Stimulated activated CD8-positive, alpha-beta memory T cell treated with anti-CD3 and anti-CD28 coated beads, Interleukin-4, amount 100 ng/mL, for 24 hours (primary cell): ENCODE measurements at regions not wholly inside any gene's neighbourhood (a gene's known extent, or its start where the extent isn't known, plus 50 kb on each side); places are given as distances from the start of the nearest gene placed in this dataset.
"Not testable (repeated sequence)": the region's sequence is repeated elsewhere in the genome, so short reads cannot be mapped to it uniquely, and the experiment has no call there.

Source experiments
- DNase-seq: peaks from one replicate; pipeline ENCODE4 v3.0.0-alpha.2; 2020; ENCODE audit warnings: low read depth

GRCh38 chr2:173467751-173468150, 113.1 kb downstream of the CDCA7 start:
- DNase-seq, result no peak

DNA sequence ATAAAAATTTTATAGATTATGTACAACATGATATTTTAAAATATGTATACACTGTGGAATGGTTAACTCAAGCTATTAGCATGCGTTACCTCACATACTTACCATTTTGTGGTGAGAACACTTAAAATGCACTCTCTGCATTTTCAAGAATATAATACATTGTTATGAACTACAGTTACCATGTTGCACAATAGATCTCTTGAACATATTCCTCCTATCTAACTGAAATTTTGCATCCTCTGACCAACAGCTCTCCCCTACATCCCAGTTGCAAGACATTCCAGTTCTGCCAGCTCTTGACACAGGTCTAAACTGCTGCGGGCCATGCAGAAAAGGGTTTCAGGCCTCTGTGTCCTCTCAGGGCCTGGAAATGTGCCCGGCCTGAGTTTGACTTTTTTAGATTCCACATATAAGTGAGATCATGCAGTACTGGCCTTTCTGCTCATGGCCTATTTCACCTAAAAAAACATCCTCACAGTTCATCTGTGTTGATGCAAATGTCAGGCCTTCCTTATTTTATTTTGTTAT, 113.7 kb downstream of the CDCA7 start:
- no peak for DNase-seq

DNA sequence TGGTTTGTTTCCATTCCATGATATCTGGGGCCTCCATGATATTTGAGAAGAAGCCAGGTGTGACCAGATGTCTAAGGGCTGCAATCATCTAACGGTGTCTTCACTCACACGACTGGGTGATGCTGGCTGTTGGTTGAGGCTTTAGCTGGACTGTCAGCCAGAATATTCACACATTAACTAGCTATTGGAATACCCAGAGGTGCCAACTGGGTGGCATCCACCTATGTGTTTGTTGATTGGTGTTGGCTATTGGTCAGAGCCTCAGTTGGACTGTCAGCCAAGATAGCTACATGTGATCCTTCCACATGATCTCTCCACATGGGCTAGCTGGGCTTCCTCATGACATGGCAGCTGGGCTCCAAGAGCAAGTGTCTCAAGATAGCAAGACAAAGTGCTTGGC, 117.4 kb downstream of the CDCA7 start:
- DNase-seq, result no peak

- DNase-seq, result no peak
Observed at GRCh38 chr2:173483137-173483536, 128.5 kb downstream of the CDCA7 start.

DNA sequence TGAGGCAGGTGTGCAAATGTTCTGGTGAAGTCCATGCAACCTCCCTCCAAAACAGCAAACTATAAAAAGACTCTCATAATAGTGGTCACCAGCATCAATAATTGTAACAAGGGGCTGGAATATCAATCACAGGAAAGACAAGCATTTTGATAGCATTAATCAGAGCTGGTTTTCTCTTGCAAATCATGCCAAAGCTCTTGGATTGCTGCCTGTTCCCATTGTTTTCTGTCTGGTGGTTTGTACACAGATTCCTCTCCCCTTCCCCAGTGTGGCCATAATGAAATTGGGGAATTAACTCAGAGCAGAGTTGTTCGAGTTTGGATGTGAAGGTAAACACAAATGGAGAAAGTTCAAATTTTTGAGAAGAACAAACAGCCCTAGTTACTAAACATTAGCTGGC, 134.2 kb downstream of the CDCA7 start:
- DNase-seq, result no peak

DNA sequence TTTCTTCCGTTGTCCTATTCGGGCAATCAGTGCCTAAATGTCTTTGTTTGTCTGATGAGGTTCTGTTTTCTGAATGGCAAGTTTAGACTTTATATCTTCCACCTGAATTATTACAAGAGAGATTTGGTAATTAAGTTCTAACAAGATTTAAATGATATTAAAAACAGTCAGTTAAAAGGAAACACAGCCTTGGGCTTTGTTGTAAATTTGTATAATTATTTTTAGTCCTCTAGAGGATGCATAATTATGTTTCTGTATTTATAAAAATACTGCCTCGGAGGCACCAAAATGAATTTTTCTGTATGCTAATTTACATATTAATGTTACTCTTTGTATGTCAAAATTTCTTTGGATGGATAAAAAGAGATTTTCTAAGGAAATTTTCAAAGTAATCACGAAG, 136.7 kb downstream of the CDCA7 start:
- DNase-seq, result no peak

DNA sequence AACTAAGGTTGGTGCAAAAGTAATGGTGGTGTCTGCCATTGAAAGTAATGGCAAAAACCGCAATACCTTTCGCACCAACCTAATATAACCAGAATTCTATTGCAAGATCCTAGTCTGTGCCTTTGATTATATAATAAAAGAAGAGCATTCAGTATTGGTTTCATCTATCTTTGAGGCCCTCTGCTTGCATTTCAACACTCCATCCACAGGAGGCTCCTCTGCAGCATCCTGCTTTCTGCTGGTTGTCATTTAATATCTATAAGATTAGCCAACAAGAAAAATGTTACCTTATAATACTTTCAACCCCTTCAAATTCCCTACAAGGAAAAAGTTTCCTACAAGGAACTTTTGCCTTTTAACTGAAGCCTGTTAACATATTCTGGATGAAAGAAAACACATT, 139.2 kb downstream of the CDCA7 start:
- no peak for DNase-seq

DNA sequence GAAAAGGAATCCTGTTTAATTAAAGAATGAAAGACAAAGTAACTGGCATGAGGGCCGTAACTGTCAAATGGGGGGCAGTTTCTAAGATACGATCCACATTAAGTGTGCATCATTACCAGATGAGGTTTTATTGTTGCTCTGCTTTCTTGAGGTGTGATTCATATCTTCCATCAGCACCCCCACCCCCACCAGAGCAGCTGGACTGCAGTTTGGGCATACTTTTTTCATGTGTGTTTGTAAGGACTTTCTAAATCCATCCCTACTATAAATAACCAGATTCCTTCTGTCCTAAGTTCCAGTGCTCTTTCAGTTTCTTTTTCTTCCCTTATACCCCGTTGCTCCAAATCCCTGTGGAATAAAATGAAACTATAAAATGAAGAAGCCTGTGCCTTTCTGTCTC, 142.1 kb downstream of the CDCA7 start:
- no peak for DNase-seq

GRCh38 chr2:173500953-173501352, 146.3 kb downstream of the CDCA7 start:
- DNase-seq, result no peak

DNA sequence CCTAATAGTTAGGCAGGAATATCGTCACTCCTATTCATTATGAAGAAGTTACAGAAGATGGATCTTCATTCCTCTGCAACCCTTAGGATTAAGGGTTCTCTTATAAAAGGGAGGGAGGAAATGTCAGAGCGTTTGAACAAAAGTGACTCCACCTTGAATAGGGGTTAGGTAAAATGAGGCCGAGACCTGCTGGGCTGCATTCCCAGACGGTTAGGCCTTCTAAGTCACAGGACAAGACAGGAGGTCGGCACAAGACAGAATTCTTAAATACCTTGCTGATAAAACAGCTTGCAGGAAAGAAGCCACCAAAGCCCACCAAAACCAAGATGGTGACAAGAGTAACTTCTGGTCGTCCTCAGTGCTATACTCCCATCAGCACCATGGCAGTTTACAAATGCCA, 147.6 kb downstream of the CDCA7 start:
- DNase-seq, result no peak

- no peak for DNase-seq
Observed at GRCh38 chr2:173511357-173511756, 156.7 kb downstream of the CDCA7 start.

GRCh38 chr2:173511942-173512341, 157.3 kb downstream of the CDCA7 start:
- no peak for DNase-seq

DNA sequence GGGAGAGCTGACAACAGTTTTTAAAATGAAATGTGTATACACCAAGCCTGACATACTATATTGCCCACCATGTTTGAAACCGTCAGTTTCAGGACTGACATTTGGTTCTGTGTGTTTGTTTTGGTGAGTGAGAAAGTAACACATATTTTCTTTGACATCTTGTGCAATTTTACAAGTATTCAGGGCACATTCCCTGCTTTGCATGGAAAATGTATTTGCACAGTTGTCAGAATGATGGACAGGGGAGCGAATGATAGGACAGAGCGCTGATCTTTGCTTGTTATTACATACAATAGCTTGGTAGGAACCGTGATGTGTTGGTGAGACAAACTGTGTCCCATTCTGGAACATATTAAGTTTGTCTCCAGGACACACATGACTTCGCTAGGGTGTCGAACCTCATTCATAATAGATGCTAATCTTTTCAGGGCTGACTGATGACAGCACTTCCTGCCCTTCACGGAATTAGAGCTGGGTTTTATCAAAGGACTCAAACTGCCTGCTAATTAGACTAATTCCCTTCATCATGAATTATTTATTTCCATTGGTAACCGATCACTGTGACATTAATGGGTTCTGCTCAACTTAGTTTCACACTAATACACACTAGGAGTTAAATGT, 158.5 kb downstream of the CDCA7 start:
- no peak for DNase-seq

GRCh38 chr2:173520918-173521317, 166.2 kb downstream of the CDCA7 start:
- no peak for DNase-seq

GRCh38 chr2:173521450-173522192, 166.9 kb downstream of the CDCA7 start:
- no peak for DNase-seq

DNA sequence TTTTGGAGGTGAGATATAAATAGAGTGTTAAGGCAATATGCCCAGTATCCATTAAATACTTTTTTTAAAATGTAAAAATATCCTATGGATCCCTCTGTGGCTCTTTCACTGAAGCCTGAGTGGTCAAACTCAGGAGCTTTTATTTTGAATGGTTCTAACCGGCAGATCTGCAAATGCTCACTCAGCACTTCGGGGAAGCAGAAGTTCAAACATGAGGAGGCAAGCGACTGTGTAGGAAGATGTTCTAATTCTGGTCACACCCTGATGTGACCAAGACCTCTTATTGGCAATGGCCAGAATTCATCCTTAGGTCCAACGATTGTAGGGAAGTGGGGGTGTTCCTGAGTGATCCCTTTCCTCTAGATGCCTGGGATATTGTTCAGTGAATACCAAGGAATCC, 168.8 kb downstream of the CDCA7 start:
- DNase-seq, result no peak

GRCh38 chr2:173524256-173524955, 169.7 kb downstream of the CDCA7 start:
- no peak for DNase-seq

GRCh38 chr2:173532732-173533531, 178.3 kb downstream of the CDCA7 start:
- DNase-seq, result not testable (repeated sequence)

- DNase-seq, result no peak
Observed at GRCh38 chr2:173537694-173538093, 183.0 kb downstream of the CDCA7 start.

GRCh38 chr2:173539615-173540014, 184.9 kb downstream of the CDCA7 start:
- DNase-seq, result no peak

- DNase-seq, result no peak
Observed at GRCh38 chr2:173544641-173545363, 190.1 kb downstream of the CDCA7 start.

DNA sequence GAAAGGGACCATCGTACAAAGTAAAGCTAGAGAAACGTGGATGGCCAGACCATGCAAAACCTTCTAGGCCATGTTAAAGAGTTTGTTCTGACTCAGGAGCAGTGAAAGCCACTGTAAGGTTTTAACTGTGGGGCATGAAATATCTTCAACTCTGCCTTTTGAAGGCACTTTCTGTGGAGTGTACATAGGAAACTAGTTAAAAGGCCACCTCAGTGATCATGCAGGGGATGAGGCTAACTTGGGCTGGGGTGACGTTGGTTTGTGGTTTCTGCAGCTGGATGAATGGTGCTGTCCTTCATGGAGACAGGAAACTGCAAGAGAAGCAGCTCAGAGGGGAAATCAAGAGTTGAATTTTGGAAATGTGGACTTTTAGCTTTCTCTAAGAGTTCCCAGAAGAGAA, 190.7 kb downstream of the CDCA7 start:
- DNase-seq, result no peak
